Endothelial cell (in vitro differentiated cells): ENCODE measurements at regions not wholly inside any gene's neighbourhood (a gene's known extent, or its start where the extent isn't known, plus 50 kb on each side); places are given as distances from the start of the nearest gene placed in this dataset.
"Not testable (repeated sequence)": the region's sequence is repeated elsewhere in the genome, so short reads cannot be mapped to it uniquely, and the experiment has no call there.

Experiments
- DNase-seq: peaks from one replicate; pipeline ENCODE4 v3.0.0; 2021; ENCODE audit warnings: low spot score
- H3K27ac Mint-ChIP-seq: one replicate; pipeline ENCODE4 v1.8.0; 2021; ENCODE audit warnings: mixed read lengths, inconsistent platforms; ENCODE audit not compliant: unreplicated experiment
- H3K27me3 Mint-ChIP-seq: one replicate; pipeline ENCODE4 v1.8.0; 2021; ENCODE audit warnings: mild to moderate bottlenecking, moderate library complexity, mixed read lengths, inconsistent platforms; ENCODE audit not compliant: unreplicated experiment
- H3K36me3 Mint-ChIP-seq: one replicate; pipeline ENCODE4 v1.8.0; 2021; ENCODE audit warnings: mild to moderate bottlenecking, low read depth, mixed read lengths, inconsistent platforms; ENCODE audit not compliant: unreplicated experiment
- H3K4me1 Mint-ChIP-seq: one replicate; pipeline ENCODE4 v1.8.0; 2021; ENCODE audit warnings: mild to moderate bottlenecking, mixed read lengths, inconsistent platforms; ENCODE audit not compliant: unreplicated experiment
- H3K4me3 Mint-ChIP-seq: one replicate; pipeline ENCODE4 v1.8.0; 2021; ENCODE audit warnings: mild to moderate bottlenecking, mixed read lengths, inconsistent platforms; ENCODE audit not compliant: unreplicated experiment
- H3K9me3 Mint-ChIP-seq: one replicate; pipeline ENCODE4 v1.8.0; 2021; ENCODE audit warnings: mixed read lengths, inconsistent platforms; ENCODE audit not compliant: unreplicated experiment
- TF ChIP-seq, protein P1 (sequence below): fragments of 200-600 bp; sonication (generic); IDR thresholded peaks from one replicate; pipeline ENCODE4 v1.5.0; 2021; ENCODE audit warnings: antibody characterized with exemption; ENCODE audit not compliant: unreplicated experiment

GRCh38 chr2:200119236-200119635, 163.9 kb downstream of the MAIP1 start:
- no peaks in the 10 kb centered on the region for H3K4me1 Mint-ChIP-seq
- no peak for DNase-seq
- no peak overlapping the region for H3K27ac Mint-ChIP-seq
- H3K27me3 Mint-ChIP-seq: peaks cover 2% of the 10 kb centered on the region
- no peak overlapping the region for H3K4me3 Mint-ChIP-seq
- H3K9me3 Mint-ChIP-seq: no peaks in the 10 kb centered on the region
- TF ChIP-seq, protein P1, sequence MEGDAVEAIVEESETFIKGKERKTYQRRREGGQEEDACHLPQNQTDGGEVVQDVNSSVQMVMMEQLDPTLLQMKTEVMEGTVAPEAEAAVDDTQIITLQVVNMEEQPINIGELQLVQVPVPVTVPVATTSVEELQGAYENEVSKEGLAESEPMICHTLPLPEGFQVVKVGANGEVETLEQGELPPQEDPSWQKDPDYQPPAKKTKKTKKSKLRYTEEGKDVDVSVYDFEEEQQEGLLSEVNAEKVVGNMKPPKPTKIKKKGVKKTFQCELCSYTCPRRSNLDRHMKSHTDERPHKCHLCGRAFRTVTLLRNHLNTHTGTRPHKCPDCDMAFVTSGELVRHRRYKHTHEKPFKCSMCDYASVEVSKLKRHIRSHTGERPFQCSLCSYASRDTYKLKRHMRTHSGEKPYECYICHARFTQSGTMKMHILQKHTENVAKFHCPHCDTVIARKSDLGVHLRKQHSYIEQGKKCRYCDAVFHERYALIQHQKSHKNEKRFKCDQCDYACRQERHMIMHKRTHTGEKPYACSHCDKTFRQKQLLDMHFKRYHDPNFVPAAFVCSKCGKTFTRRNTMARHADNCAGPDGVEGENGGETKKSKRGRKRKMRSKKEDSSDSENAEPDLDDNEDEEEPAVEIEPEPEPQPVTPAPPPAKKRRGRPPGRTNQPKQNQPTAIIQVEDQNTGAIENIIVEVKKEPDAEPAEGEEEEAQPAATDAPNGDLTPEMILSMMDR: no peak
- H3K36me3 Mint-ChIP-seq: no peaks in the 10 kb centered on the region

GRCh38 chr2:200121931-200122330, 166.5 kb downstream of the MAIP1 start:
- TF ChIP-seq, protein P1: no peak
- Mint-ChIP-seq H3K4me1 (peaks cover 6% of the 10 kb centered on the region), H3K27ac (no peak overlapping the region), H3K27me3 (peaks cover 4% of the 10 kb centered on the region), H3K4me3 (no peak overlapping the region), H3K9me3 (no peaks in the 10 kb centered on the region), H3K36me3 (no peaks in the 10 kb centered on the region)
- DNase-seq: no peak

- no peak for DNase-seq
- H3K36me3 Mint-ChIP-seq: no peaks in the 10 kb centered on the region
- peaks cover 6% of the 10 kb centered on the region for H3K4me1 Mint-ChIP-seq
- H3K9me3 Mint-ChIP-seq: no peaks in the 10 kb centered on the region
- peaks cover 4% of the 10 kb centered on the region for H3K27me3 Mint-ChIP-seq
- no peak overlapping the region for H3K4me3 Mint-ChIP-seq
- H3K27ac Mint-ChIP-seq: no peak overlapping the region
- TF ChIP-seq, protein P1: no peak
Observed at GRCh38 chr2:200122683-200123082, 167.3 kb downstream of the MAIP1 start.

DNA sequence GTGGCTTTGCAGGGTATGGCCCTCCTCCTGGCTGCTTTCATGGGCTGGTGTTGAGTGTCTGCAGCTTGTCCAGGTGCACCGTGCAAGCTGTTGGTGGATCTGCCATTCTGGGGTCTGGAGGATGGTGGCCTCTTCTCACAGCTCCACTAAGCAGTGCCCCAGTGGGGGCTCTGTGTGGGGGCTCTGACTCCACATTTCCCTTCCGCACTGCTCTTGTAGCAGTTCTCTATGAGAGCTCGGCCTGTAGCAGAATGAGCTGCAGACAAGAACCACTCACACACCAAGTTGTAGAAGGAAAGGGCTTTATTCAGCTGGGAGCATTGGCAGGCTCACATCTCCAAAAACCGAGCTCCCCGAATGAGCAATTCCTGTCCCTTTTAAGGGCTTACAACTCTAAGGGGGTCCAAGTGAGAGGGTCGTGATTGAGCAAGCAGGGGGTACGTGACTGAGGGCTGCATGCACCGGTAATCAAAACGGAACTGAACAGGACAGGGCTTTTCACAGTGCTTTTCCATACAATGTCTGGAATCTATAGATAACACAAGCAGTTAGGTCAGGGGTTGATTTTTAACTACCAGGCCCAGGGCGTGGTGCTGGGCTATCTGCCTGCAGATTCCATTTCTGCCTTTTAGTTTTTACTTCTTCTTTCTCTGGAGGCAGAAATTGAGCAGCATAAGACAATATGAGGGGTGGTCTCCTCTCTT, 169.4 kb downstream of the MAIP1 start:
- H3K4me1 Mint-ChIP-seq, DNase-seq, H3K36me3 Mint-ChIP-seq, H3K27ac Mint-ChIP-seq, H3K9me3 Mint-ChIP-seq, H3K27me3 Mint-ChIP-seq, H3K4me3 Mint-ChIP-seq: not testable (repeated sequence)

DNA sequence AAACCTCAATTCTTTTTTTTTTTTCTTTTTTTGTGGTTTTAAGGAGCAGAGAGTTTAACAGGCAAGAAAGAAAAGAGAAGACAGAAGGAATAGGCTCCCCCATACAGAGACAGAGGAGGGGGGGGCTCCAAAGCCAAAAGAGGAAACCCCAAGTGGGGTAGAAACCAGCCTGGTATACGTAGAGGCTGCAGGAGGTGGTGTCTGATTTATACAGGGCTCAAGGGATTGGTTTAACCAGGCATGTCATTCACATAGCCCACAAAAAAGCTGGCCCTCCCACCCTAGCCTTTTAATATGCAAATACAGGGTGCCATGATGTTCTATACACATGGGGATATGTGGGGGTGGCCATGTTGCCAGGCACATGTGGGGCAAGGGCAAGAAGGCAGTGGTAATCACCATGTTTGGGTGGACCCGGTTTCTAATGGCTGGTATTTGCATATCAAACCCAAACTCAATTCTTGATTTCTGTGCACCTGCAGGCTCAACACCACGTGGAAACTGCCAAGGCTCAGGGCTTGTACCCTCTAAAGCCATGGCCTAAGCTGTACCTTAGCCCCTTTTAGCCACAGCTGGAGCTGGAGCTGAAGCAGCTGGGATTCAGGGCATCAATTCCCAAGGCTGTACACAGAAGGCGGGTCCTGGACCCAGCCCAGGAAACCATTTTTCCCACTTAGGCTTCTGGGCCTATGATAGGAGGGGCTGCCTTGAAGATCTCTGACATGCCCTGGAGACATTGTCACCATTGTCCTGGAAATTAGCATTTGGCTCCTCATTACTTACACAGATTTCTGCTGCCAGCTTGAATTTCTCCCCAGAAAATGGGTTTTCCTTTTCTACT, 170.3 kb downstream of the MAIP1 start:
- DNase-seq: no peak
- Mint-ChIP-seq H3K27me3 (peaks cover 2% of the 10 kb centered on the region), H3K4me1 (peaks cover 6% of the 10 kb centered on the region), H3K36me3 (no peaks in the 10 kb centered on the region), H3K9me3 (no peaks in the 10 kb centered on the region), H3K4me3 (no peak overlapping the region), H3K27ac (no peak overlapping the region)
- TF ChIP-seq, protein P1: no peak

GRCh38 chr2:200126285-200126670, 170.9 kb downstream of the MAIP1 start:
- H3K36me3 Mint-ChIP-seq, H3K4me1 Mint-ChIP-seq, H3K4me3 Mint-ChIP-seq, DNase-seq, H3K27me3 Mint-ChIP-seq, H3K27ac Mint-ChIP-seq, H3K9me3 Mint-ChIP-seq: not testable (repeated sequence)

- not testable (repeated sequence) for DNase-seq, H3K4me1 Mint-ChIP-seq, H3K27ac Mint-ChIP-seq, H3K27me3 Mint-ChIP-seq, H3K4me3 Mint-ChIP-seq, H3K9me3 Mint-ChIP-seq, H3K36me3 Mint-ChIP-seq
Observed at GRCh38 chr2:200126680-200127079, 171.3 kb downstream of the MAIP1 start.
